ENCODE measurements at regions not wholly inside any gene's neighbourhood (a gene's known extent, or its start where the extent isn't known, plus 50 kb on each side); places are given as distances from the start of the nearest gene placed in this dataset.
"Not testable (repeated sequence)": the region's sequence is repeated elsewhere in the genome, so short reads cannot be mapped to it uniquely, and the experiment has no call there.

DNA sequence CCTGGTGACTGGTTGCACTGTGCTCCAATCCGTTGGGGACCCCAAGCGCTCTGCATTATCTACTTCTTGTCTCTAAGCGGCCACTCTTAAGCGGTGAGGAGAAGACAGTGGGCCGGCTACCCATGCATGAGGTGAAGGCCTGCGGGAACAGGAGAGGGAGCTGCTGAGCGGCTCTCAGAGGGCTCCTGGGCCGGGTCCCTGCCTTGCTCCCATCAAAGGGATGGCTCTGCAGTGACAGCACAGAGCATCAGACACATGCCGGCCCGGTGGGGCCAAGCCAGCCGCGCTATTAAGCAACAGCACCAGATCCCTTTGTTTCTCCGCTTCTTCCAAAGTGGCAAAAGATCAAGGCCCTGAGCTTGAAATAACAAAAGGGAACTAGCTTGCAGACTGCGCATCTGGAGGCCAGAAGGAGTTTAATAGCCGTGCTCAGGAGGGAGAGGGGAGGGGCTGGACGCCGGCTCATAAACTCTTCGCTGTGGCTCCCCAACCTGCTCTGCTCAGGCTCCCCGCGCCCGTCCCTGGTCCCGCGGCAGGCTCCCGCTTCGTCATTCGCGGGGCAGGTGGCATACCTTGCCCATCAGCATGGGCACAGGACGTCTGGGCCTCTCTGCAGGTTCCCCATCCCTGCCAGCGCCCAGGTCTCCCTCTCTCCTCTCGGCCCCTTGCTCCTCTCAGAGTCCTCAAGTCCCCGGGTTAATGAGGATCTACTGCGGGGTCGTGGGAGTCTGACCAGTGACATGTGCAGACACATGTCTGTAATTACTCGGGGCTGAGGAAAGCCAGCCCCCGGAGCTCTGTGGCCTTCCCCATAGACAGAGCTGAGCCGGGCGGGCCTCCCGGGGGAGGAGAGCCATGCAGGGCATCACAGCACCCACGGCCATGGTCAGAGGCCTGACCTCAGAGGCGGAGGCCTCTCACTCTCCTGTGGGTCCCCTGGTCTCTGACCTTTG is 96.7 kb downstream of the ASB1 start:
- TF ChIP-seq, protein P1, sequence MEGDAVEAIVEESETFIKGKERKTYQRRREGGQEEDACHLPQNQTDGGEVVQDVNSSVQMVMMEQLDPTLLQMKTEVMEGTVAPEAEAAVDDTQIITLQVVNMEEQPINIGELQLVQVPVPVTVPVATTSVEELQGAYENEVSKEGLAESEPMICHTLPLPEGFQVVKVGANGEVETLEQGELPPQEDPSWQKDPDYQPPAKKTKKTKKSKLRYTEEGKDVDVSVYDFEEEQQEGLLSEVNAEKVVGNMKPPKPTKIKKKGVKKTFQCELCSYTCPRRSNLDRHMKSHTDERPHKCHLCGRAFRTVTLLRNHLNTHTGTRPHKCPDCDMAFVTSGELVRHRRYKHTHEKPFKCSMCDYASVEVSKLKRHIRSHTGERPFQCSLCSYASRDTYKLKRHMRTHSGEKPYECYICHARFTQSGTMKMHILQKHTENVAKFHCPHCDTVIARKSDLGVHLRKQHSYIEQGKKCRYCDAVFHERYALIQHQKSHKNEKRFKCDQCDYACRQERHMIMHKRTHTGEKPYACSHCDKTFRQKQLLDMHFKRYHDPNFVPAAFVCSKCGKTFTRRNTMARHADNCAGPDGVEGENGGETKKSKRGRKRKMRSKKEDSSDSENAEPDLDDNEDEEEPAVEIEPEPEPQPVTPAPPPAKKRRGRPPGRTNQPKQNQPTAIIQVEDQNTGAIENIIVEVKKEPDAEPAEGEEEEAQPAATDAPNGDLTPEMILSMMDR (IDR thresholded peaks at IDR 0.05; ENCODE audit: borderline replicate concordance, insufficient read depth, low read depth, low read length), result no peak
- no peak overlapping the region for H3K4me3 ChIP-seq (ENCODE audit: low read depth, low read length)

DNA sequence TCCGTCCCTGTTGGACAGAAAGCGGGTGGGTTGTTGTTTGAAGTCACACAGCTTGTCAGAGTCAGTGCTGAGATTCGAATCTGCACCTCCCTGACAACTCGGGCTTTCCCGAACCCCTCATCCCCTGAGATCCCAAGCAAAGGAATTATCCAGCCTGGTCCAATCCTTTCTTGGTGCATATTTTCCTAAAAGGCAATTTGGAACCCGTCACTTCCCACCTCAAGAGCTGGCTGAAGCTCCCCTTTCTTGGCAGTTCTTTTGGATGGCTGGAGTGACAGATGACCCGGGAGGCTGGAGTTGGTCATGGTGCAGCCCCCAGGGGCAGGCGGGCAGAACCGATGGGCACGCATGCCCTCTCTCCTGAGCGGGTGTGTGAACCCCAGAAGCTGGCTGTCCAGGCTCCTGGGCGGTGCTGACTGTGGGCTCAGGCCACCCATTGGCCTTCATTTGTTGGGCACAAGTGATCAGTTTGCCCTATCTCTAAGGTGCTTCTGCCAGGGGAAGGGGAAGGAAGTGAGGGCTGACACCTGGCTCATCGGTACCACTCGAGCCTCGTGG is 97.8 kb downstream of the ASB1 start:
- TF ChIP-seq, protein P1 (IDR thresholded peaks at IDR 0.05; ENCODE audit: borderline replicate concordance, insufficient read depth, low read depth, low read length), result no peak
- no peak overlapping the region for H3K4me3 ChIP-seq (ENCODE audit: low read depth, low read length)

DNA sequence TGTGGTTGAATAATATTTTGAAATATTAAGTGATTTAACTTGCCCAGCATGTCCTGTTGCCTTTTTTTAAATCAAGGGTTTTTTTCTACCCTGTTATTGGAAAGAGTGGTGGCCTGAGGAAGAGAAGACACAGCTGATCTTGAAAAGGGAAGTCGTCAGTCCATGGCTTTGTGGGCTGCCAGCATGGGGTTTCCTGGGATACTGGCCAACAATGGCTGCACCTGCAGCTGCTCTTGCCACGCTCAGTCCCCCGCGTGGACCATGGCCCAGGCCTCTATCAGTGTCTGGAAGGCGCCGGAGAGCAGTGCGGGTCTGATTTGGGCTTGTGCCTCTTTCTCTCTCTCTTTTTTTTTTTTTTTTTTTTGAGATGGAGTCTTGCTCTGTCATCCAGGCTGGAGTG is 99.3 kb downstream of the ASB1 start:
- no peak overlapping the region for H3K4me3 ChIP-seq (ENCODE audit: low read depth, low read length)
- TF ChIP-seq, protein P1 (IDR thresholded peaks at IDR 0.05; ENCODE audit: borderline replicate concordance, insufficient read depth, low read depth, low read length), result no peak

DNA sequence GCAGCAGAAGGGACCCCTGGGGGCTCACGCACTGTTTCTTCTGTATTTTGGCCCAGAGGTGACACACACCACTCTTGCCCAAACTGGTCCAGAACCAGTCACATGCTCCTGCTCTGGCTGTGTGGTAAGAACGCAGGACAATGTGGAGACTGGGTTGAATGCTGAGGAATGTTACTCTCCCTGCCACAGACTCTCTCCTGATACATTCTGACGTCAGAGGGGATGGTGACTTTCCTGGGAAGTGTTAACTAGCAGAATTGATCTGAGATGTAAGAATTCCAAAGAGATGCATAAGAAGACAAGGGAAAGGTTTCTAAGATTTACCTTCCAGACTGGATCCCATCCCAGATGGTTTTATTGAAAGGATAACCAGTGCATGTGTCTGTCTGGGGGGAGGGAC is 100.8 kb downstream of the ASB1 start:
- H3K4me3 ChIP-seq (ENCODE audit: low read depth, low read length), result no peak overlapping the region
- TF ChIP-seq, protein P1 (IDR thresholded peaks at IDR 0.05; ENCODE audit: borderline replicate concordance, insufficient read depth, low read depth, low read length), result no peak

DNA sequence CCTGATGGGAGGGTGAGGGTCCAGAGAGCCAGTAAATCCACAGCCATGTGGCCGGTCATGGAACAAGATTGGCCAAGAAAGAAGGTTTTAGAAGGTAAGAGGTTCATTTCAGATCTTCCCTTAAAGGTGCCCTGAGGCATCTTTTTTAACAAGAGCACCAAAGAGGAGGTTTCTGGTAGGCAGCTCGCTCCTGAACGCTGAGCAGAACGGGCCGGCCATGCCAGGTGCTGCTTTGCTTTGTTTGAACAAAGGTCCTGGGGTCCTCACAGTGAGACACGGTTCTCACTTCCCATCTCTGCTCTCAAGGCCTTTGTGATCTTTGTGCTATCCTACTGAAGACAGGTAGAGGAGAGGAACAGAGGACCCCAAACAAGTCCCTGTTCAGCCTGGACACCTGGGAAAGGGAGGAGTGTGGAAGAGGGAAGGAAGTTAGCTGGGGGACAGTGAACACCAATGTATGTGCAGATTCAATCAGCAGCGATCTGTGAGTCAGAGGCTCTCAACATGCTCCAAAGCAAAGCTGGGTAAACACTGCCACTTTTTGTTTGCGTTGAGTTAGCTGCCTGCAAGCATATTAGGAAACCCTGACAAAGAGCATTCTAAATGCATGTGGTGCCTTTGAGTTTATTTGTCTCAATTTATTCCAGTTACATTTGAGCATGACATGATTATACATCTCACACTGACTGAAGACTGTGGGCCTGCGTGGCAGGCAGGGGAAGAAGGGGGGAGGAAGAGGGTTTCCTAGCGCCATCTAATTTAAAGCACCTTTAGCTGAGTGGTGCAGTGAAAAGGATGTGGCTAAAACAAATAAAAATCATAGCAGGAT is 102.4 kb downstream of the ASB1 start:
- H3K4me3 ChIP-seq (ENCODE audit: low read depth, low read length), result no peak overlapping the region
- TF ChIP-seq, protein P1 (IDR thresholded peaks at IDR 0.05; ENCODE audit: borderline replicate concordance, insufficient read depth, low read depth, low read length), result no peak

DNA sequence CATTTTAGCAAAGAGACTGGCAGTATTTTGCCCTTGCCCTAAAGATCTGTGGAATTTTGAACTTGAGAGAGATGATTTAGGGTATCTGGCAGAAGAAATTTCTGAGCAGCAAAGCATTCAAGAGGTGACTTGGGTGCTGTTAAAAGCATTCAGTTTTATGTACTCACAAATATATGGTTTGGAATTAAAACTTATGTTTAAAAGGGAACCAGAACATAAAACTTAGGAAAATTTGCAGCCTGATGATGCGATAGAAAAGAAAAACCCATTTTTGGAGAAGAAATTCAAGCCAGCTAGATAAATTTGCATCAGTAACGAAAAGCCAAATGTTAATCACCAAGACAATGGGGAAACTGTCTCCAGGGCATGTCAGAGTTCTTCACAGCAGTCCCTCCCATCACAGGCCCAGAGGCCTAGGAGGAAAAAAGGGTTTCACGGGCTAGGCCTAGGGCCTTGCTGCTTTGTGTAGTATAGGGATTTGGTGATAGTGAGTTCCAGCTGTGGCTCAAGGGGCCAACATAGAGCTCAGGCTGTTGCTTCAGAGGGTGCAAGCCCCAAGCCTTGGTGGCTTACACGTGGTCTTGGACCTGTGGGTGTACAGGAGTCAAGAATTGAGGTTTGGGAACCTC is 104.4 kb downstream of the ASB1 start:
- not testable (repeated sequence) for H3K4me3 ChIP-seq (ENCODE audit: low read depth, low read length)

DNA sequence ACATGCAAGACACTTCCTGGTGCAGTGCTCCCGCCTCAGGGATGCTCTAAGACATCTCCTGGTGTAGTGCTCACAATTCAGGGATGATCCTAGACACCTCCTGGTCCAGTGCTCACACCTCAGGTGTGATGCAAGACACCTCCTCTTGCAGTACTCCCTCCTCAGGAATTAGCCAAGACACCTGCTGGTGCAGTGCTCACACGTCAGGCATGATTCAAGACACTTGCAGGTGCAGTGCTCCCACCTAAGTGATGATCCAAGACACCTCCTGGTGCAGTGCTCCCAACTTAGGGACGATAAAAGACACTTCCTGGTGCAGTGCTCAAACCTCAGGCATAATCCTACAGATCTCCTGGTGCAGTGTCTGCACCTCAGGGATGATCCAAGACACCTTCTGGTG is 117.0 kb downstream of the ASB1 start:
- H3K4me3 ChIP-seq (ENCODE audit: low read depth, low read length), result not testable (repeated sequence)

Measured in GM12875 (cell line).